ENCODE measurements at regions not wholly inside any gene's neighbourhood (a gene's known extent, or its start where the extent isn't known, plus 50 kb on each side); places are given as distances from the start of the nearest gene placed in this dataset.

DNA sequence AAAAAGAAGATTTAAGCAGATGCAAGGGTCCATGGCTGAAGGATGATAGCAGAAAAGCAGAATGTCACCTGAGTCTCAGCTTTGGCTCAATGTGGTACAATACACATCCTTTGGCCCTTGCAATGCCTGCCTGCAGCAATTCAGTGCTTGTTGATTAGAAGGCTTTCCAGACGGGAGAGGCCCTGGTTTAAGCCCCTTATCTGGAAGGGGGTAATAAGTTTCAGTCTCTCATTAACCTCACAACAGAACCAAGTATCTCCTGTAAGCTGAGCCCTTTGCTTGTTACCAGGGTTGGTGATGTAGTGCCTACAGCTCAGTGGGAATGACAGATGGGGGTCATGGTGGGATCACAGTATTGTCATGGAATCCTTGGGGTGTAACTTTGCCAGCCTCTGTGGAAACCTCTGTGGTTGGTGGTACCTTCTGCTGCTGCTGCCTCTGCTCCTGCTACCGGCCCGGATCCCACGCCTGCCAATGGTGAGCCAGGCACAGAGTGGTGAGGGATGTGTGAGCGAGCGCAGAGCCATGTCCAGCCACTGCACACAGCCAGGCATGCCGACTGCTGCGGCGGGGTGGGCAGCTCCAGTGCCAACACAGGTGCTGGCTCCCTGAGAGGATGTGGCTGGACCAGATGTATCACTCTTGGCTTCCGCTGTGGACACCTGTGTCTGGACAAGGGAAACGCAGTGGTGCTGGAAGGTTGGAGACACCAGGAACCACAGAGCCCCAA lies 81.2 kb downstream of the ADRA2C start:
- BruUV-seq (replicated peaks), result no TSS peak
- H3K9me2 ChIP-seq (ENCODE audit: insufficient read depth, low read length), result no peaks in the 10 kb centered on the region
- POLR2A ChIA-PET, result interaction anchor here (0.6 to 1.1 kb wide), 2 partner anchors 10 to 34 kb away, joined by 3 to 4 read pairs; no protein-coding TSS in a partner anchor

GRCh38 chr4:3848323-3848722 lies 82.1 kb downstream of the ADRA2C start:
- BruUV-seq (replicated peaks), result no TSS peak
- Histone ChIP-seq H4K20me1 (ENCODE audit: insufficient read depth, low read length) (no peaks in the 10 kb centered on the region), H3K27ac (ENCODE audit: low read depth, low read length, poor library complexity, severe bottlenecking) (no peak overlapping the region), H3K9me3 (ENCODE audit: low read length) (no peaks in the 10 kb centered on the region), H3K36me3 (ENCODE audit: insufficient read depth, low read length) (no peaks in the 10 kb centered on the region), H3K4me1 (ENCODE audit: insufficient read depth, low read length, poor library complexity, severe bottlenecking) (no peaks in the 10 kb centered on the region), H2AFZ (ENCODE audit: low read length) (no peak overlapping the region), H3K4me3 (ENCODE audit: low read depth, low read length, poor library complexity, severe bottlenecking) (no peak overlapping the region), H3K79me2 (ENCODE audit: insufficient read depth, low read depth, low read length) (no peaks in the 10 kb centered on the region), H3K4me2 (ENCODE audit: low read length) (no peak overlapping the region), H3K9me2 (ENCODE audit: insufficient read depth, low read length) (no peaks in the 10 kb centered on the region)
- intact Hi-C loops (cut with micrococcal nuclease; ENCODE audit: unreplicated experiment), result no loop called here
- TF ChIP-seq EZH2phosphoT487 (IDR thresholded peaks at IDR 0.05; ENCODE audit: borderline replicate concordance, low read depth, low read length) (no peak), CTCF (conservative IDR thresholded peaks at IDR 0.05; ENCODE audit: low read length) (no peak)
- ChIA-PET POLR2A (no interaction called here), CTCF (ENCODE audit: unreplicated experiment) (no interaction called here)
- DNase-seq (ENCODE audit: low spot score), result no peak

More for the DNA sequence above, 81.2 kb downstream of the ADRA2C start:
- Histone ChIP-seq H2AFZ (ENCODE audit: low read length) (no peak overlapping the region), H3K9me3 (ENCODE audit: low read length) (no peaks in the 10 kb centered on the region), H3K4me2 (ENCODE audit: low read length) (no peak overlapping the region), H4K20me1 (ENCODE audit: insufficient read depth, low read length) (no peaks in the 10 kb centered on the region), H3K79me2 (ENCODE audit: insufficient read depth, low read depth, low read length) (no peaks in the 10 kb centered on the region), H3K4me3 (ENCODE audit: low read depth, low read length, poor library complexity, severe bottlenecking) (no peak overlapping the region), H3K36me3 (ENCODE audit: insufficient read depth, low read length) (no peaks in the 10 kb centered on the region), H3K4me1 (ENCODE audit: insufficient read depth, low read length, poor library complexity, severe bottlenecking) (no peaks in the 10 kb centered on the region), H3K27ac (ENCODE audit: low read depth, low read length, poor library complexity, severe bottlenecking) (no peak overlapping the region)
- intact Hi-C loops (cut with micrococcal nuclease; ENCODE audit: unreplicated experiment), result no loop called here
- TF ChIP-seq EZH2phosphoT487 (IDR thresholded peaks at IDR 0.05; ENCODE audit: borderline replicate concordance, low read depth, low read length) (no peak), CTCF (conservative IDR thresholded peaks at IDR 0.05; ENCODE audit: low read length) (no peak)
- DNase-seq (ENCODE audit: low spot score), result no peak
- CTCF ChIA-PET (ENCODE audit: unreplicated experiment), result no interaction called here

- ChIA-PET POLR2A (no interaction called here), CTCF (ENCODE audit: unreplicated experiment) (no interaction called here)
- no TSS peak for BruUV-seq (replicated peaks)
Observed at GRCh38 chr4:3849140-3849539, 83.0 kb downstream of the ADRA2C start.

More at GRCh38 chr4:3849140-3849539, 83.0 kb downstream of the ADRA2C start:
- intact Hi-C loops (cut with micrococcal nuclease; ENCODE audit: unreplicated experiment), result no loop called here
- no peaks in the 10 kb centered on the region for H3K4me1 ChIP-seq (ENCODE audit: insufficient read depth, low read length, poor library complexity, severe bottlenecking)
- H3K4me3 ChIP-seq (ENCODE audit: low read depth, low read length, poor library complexity, severe bottlenecking), result no peak overlapping the region
- H3K27ac ChIP-seq (ENCODE audit: low read depth, low read length, poor library complexity, severe bottlenecking), result no peak overlapping the region
- DNase-seq (ENCODE audit: low spot score), result no peak
- no peak overlapping the region for H3K4me2 ChIP-seq (ENCODE audit: low read length)
- TF ChIP-seq CTCF (conservative IDR thresholded peaks at IDR 0.05; ENCODE audit: low read length) (no peak), EZH2phosphoT487 (IDR thresholded peaks at IDR 0.05; ENCODE audit: borderline replicate concordance, low read depth, low read length) (no peak)
- no peaks in the 10 kb centered on the region for H4K20me1 ChIP-seq (ENCODE audit: insufficient read depth, low read length)
- no peak overlapping the region for H2AFZ ChIP-seq (ENCODE audit: low read length)
- no peaks in the 10 kb centered on the region for H3K36me3 ChIP-seq (ENCODE audit: insufficient read depth, low read length)
- H3K9me3 ChIP-seq (ENCODE audit: low read length), result no peaks in the 10 kb centered on the region
- no peaks in the 10 kb centered on the region for H3K79me2 ChIP-seq (ENCODE audit: insufficient read depth, low read depth, low read length)
- H3K9me2 ChIP-seq (ENCODE audit: insufficient read depth, low read length), result no peaks in the 10 kb centered on the region

Data from OCI-LY7 (cell line).